A549 (cell line): ENCODE measurements at regions not wholly inside any gene's neighbourhood (a gene's known extent, or its start where the extent isn't known, plus 50 kb on each side); places are given as distances from the start of the nearest gene placed in this dataset.

ENCODE experiments used
- BHLHE40 ChIP-seq: IDR thresholded peaks from 2 replicates; pipeline ENCODE4 v1.6.1; 2012; ENCODE audit warnings: low read depth, low read length, inconsistent platforms
- CBX8 ChIP-seq: fragments of 200-600 bp; sonication (generic); IDR thresholded peaks from 2 replicates; pipeline ENCODE4 v1.6.1; 2016
- CEBPB ChIP-seq, 2 experiments: fragments of >200 bp in 1 of 2; sonication (Bioruptor Twin) in 1 of 2; formaldehyde crosslinking in 1 of 2; IDR thresholded peaks; 2 replicates each; pipeline ENCODE4 v1.6.1; 2012 to 2016
- CTCF ChIP-seq: fragments of >200 bp; sonication (Bioruptor Twin); formaldehyde crosslinking; IDR thresholded peaks from 3 replicates; pipeline ENCODE4 v1.5.1; 2016
- E2F6 ChIP-seq: IDR thresholded peaks from 2 replicates; pipeline ENCODE4 v1.6.1; 2012; ENCODE audit warnings: low read depth, borderline replicate concordance
- ELK1 ChIP-seq: fragments of 150-350 bp; IDR thresholded peaks from 2 replicates; pipeline ENCODE4 v1.6.1; 2014; ENCODE audit warnings: low read depth, mild to moderate bottlenecking, low read length
- FOXS1 ChIP-seq: fragments of 250-450 bp; sonication (Bioruptor Pico); IDR thresholded peaks from 2 replicates; pipeline ENCODE4 v1.5.0; 2020; ENCODE audit warnings: mild to moderate bottlenecking, moderate library complexity
- HOXA7 ChIP-seq: fragments of 250-450 bp; sonication (Bioruptor Pico); IDR thresholded peaks from 2 replicates; pipeline ENCODE4 v1.5.0; 2020; ENCODE audit warnings: mild to moderate bottlenecking, moderate library complexity
- JUN ChIP-seq, 2 experiments: fragments of >200 bp; sonication (Bioruptor Twin); formaldehyde crosslinking; IDR thresholded peaks; 2 replicates in 1 of 2; 3 replicates in 1 of 2; pipeline ENCODE4 v1.6.1; 2016 to 2017
- KDM1A ChIP-seq: fragments of 200-600 bp; sonication (generic); IDR thresholded peaks from 2 replicates; pipeline ENCODE4 v1.6.1; 2016; ENCODE audit warnings: low read depth, mild to moderate bottlenecking
- MAX ChIP-seq: IDR thresholded peaks from 2 replicates; pipeline ENCODE4 v1.6.1; 2012
- POLR2A ChIP-seq: IDR thresholded peaks from 2 replicates; pipeline ENCODE4 v1.6.1; 2012; ENCODE audit warnings: mild to moderate bottlenecking, low read length
- SMC3 ChIP-seq: fragments of >200 bp; sonication (Bioruptor Twin); formaldehyde crosslinking; IDR thresholded peaks from 3 replicates; pipeline ENCODE4 v1.6.1; 2018; ENCODE audit warnings: inconsistent platforms

- no peak for TF ChIP-seq CTCF
- no peak for TF ChIP-seq CBX8
- TF ChIP-seq CEBPB (IDR thresholded peaks at IDR 0.05), result no peak
- no peak for TF ChIP-seq POLR2A
- no peak for TF ChIP-seq KDM1A
- no peak for TF ChIP-seq HOXA7 (CRISPR knock-in tag)
- no peak for TF ChIP-seq ELK1
- TF ChIP-seq SMC3, result no peak
- no peak for TF ChIP-seq MAX
- no peak for TF ChIP-seq BHLHE40
- TF ChIP-seq JUN (IDR thresholded peaks at IDR 0.05), result no peak
- no peak for TF ChIP-seq FOXS1
- no peak for TF ChIP-seq E2F6
Observed at GRCh38 chr10:113477451-113477850, 75.4 kb upstream of the HABP2 start.
